GM12872 (cell line): ENCODE measurements at regions not wholly inside any gene's neighbourhood (a gene's known extent, or its start where the extent isn't known, plus 50 kb on each side); places are given as distances from the start of the nearest gene placed in this dataset.
A peak's percentile ranks its signal among the peaks of the same experiment; 100 is the strongest.

Experiments used
- TF ChIP-seq, protein P1 (sequence below): IDR thresholded peaks from 3 replicates; pipeline ENCODE4 v1.5.1; 2011; ENCODE audit warnings: low read depth, mild to moderate bottlenecking, low read length, moderate library complexity; ENCODE audit not compliant: insufficient read depth

DNA sequence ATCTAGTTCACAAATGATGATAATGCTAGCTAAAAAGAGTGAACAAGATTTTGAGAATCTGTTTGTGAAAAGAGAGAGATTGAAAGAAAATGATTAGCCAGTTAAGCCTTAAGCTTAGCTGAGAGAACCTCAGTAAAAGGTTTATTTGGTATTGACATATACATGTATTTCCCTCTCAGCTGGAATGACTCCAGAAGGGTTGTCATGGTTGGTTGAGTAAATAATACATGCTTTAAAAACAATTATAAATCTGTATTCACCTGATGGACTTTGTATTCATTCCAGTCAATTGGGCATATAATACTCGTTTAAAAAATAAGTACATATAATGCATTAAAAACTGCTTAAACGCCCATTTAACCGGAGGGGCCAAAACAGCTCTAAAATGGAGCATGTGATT, 181.4 kb downstream of the GRB14 start:
- TF ChIP-seq, protein P1, sequence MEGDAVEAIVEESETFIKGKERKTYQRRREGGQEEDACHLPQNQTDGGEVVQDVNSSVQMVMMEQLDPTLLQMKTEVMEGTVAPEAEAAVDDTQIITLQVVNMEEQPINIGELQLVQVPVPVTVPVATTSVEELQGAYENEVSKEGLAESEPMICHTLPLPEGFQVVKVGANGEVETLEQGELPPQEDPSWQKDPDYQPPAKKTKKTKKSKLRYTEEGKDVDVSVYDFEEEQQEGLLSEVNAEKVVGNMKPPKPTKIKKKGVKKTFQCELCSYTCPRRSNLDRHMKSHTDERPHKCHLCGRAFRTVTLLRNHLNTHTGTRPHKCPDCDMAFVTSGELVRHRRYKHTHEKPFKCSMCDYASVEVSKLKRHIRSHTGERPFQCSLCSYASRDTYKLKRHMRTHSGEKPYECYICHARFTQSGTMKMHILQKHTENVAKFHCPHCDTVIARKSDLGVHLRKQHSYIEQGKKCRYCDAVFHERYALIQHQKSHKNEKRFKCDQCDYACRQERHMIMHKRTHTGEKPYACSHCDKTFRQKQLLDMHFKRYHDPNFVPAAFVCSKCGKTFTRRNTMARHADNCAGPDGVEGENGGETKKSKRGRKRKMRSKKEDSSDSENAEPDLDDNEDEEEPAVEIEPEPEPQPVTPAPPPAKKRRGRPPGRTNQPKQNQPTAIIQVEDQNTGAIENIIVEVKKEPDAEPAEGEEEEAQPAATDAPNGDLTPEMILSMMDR, result no peak

DNA sequence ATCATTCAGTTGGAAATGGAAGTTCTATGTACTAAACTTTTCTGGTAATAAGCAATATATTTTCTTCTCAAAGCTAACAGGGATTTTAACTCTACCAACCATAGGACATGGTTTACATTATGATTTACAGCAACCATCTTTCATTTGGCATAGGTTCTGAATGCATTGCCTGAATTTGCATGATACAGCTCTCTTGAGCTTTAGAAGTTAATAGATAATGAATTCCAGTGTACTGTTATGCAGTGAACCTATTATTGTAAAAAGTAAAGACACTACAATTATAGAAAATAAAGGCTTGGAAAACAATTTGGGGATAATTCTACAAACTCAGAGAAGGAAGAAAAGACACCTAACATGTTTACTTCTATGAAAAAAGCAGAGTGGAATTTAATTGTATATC, 182.0 kb downstream of the GRB14 start:
- TF ChIP-seq, protein P1, result no peak

DNA sequence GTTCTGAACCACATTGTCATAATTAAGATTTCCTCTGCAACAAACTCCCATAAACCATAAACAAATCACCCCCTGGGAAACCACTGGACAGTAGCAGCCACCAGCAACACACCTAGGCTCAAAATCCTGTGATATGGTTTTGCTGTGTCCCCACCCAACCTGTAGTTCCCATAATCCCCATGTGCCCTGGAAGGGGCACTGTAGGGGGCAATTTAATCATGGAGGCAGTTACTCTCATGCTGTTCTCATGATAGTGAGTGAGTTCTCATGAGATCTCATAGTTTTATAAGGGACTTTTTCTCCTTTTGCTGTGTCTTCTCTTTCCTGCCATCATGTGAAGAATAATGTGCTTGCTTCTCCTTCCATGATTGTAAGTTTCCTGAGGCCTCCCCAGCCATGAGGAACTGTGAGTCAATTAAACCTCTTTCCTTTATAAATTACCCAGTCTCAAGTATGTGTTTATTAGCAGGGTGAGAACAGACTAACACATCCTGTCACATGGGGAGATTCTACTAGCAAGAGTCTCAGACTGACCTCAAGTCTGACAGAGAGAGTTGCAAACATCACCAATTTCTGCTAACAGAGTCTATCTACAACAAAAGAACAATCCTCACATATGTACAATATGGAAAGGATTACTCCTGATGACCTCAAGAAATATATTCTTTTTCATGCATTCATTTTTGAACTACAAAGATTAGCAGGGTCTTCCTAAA, 182.6 kb downstream of the GRB14 start:
- TF ChIP-seq, protein P1, result no peak

DNA sequence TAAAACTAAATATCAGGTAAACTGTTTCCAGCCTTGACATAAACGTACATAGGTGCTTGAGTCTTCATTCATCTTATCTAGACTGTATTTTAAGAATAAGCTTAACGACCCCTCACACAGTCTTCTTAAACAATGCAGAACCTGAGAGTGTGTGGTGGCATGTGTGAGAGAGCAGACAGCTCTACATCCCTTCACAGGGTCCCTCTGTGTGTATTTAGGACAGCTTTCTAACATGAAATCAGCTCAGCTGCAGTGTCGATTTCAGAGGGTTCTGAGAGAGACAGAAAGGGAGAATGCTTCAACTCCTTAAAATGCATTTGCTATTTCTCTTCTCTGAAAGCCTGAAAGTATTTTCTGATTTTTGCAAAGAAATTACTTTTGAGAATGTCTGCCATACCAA, 185.2 kb downstream of the GRB14 start:
- TF ChIP-seq, protein P1, result no peak

DNA sequence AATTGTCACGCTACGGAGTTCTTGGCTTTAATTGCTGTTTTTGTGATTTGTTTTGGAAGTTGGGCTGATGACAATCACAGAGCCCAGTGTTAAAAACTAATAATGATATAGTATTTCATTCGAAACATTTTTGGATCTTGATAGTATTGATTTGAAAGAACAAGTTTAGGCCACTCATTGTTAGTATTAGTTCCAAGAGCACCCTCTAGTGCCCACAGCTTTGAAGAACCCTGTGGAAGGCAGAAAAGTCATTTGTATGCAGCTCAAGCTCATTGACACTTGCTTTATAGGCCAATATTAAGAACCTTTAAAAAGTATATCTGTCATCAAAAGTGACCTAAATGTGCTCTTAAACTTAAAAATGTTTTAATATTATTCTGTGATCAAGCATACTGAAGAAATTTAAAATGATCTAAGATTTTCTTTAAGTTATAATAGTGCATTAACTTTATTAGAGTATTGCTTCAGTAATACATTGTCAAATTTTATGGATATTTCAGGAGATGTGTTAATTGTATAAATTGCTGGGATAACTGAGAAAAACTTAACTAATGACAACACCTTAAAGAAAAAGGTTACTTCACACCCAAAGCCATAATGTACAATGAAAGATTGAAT, 191.0 kb downstream of the GRB14 start:
- TF ChIP-seq, protein P1, result peak; percentile 55

DNA sequence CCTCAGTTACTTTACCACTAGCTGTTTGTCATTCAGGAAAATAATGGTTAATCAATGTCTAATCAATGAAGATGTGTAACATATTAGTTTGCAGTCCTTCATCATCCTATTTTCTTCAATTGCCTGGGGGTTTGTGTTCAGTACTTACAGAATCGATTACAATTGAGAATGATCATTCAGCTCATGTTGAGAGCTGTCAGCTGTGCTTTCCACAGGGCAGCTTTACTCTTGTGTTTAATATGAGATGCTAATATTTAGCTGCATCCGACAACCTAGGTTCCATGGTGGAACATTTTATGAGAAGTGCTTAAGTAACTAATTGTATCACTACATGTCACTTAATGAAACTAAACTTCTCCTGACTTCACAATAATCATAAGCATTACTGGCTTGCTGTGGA, 191.9 kb downstream of the GRB14 start:
- TF ChIP-seq, protein P1, result no peak

DNA sequence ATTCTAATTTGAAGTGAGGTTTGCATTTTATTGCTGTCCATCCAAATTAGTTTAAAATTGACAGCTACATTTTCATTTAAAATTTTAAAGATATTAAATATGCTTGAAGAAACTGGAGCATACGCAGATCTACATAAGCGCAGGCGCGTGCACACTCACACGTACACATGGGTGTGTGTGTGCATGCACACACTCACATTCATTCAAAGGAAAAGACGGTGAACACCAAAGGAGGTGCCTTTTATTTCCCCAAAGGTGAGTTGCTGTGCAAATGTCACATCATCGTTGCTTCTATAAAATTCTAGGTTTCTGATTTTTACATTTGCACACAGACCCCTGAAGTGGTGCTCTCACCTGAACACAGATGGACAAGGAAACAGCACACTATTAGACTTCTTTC, 194.2 kb downstream of the GRB14 start:
- TF ChIP-seq, protein P1, result no peak
